Epithelial cell of proximal tubule (primary cell): ENCODE measurements at regions not wholly inside any gene's neighbourhood (a gene's known extent, or its start where the extent isn't known, plus 50 kb on each side); places are given as distances from the start of the nearest gene placed in this dataset.

Source experiments
- DNase-seq: peaks from one replicate; pipeline ENCODE4 v3.0.0-alpha.2; 2011; ENCODE audit warnings: low read depth
- H3K4me3 ChIP-seq: 2 replicates; pipeline ENCODE4 v1.5.1; 2011; ENCODE audit warnings: low read depth, mild to moderate bottlenecking, low read length
- TF ChIP-seq, protein P1 (sequence below): conservative IDR thresholded peaks from 2 replicates; pipeline ENCODE4 v1.5.1; 2012; ENCODE audit warnings: low read depth, mild to moderate bottlenecking, low read length

DNA sequence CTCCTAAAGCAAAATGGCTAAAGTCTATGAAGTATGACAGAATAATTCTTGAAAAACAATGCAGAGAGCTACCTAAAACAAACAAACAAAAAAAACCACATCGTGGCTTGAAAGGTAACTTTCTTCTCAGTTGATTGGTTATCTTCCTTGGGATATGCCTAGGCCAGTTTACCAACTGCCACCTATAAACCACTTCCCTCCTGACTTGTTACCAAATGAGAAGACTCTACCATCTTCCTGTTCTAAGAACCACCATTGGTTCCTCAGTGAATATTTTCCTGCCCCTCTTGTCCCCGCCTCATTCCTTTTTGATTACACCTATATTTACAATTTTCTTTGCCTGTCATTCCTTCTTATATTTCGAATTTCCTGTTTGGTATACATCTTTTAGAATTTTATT lies 336.6 kb downstream of the SIPA1L2 start:
- DNase-seq: no peak
- TF ChIP-seq, protein P1, sequence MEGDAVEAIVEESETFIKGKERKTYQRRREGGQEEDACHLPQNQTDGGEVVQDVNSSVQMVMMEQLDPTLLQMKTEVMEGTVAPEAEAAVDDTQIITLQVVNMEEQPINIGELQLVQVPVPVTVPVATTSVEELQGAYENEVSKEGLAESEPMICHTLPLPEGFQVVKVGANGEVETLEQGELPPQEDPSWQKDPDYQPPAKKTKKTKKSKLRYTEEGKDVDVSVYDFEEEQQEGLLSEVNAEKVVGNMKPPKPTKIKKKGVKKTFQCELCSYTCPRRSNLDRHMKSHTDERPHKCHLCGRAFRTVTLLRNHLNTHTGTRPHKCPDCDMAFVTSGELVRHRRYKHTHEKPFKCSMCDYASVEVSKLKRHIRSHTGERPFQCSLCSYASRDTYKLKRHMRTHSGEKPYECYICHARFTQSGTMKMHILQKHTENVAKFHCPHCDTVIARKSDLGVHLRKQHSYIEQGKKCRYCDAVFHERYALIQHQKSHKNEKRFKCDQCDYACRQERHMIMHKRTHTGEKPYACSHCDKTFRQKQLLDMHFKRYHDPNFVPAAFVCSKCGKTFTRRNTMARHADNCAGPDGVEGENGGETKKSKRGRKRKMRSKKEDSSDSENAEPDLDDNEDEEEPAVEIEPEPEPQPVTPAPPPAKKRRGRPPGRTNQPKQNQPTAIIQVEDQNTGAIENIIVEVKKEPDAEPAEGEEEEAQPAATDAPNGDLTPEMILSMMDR: no peak
- no peak overlapping the region for H3K4me3 ChIP-seq

DNA sequence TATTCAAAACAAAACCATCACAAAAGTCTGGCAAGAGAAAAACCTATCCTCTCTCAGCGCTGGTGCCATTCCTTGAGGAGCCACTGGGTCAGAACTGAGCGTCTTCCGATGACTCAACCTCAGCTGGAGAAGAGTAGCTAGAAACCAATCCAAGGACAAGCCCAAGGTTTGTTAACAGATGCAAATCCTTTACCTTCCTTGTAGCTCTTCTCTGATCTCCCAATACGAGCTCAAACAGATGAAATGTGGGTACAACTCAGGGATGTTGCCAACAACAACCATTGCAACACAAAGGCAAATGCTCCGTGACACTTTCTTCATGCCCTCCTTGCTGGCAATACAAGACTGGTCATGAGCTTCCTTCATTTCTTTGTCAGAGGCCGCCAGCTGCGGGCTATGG lies 337.1 kb downstream of the SIPA1L2 start:
- H3K4me3 ChIP-seq: no peak overlapping the region
- TF ChIP-seq, protein P1: no peak
- DNase-seq: no peak

DNA sequence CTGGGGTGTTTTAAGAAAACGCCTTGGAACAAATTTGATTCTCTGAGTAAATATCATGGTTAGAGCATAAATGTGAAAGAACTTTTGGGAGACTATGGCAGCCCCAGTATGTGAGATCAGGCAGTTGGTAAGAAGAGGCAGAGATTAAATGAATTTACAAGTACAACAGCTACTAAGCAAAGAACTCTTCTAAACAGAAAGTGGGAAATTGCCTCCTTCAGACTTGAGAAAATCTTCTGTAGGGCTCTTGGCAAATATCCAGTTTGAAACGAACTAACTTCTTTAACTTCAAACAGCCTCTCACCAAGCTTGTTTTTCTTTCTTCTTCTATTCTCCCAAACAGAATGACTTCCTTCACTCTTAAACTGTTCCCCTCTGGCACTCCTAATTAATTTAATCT lies 337.7 kb downstream of the SIPA1L2 start:
- no peak overlapping the region for H3K4me3 ChIP-seq
- TF ChIP-seq, protein P1: no peak
- DNase-seq: no peak

DNA sequence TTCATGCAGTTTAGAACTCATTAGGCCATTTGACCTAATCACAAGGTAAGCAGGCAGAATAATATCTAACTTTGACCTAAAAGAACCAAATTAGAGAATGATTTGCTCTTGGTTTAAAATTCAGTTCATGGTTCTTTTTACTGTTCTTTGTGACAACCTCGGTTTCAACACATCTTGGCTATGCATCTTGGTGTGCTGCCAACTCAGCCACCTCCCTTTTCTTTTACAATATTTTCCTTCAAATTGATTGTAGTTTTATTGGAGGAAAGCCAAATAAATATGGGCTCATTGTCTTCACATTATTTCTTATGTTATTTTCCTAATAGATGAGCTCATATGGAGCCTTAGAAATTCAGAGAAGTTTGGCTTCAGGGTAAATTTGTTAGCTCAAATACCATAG lies 338.3 kb downstream of the SIPA1L2 start:
- DNase-seq: no peak
- H3K4me3 ChIP-seq: no peak overlapping the region
- TF ChIP-seq, protein P1: no peak

DNA sequence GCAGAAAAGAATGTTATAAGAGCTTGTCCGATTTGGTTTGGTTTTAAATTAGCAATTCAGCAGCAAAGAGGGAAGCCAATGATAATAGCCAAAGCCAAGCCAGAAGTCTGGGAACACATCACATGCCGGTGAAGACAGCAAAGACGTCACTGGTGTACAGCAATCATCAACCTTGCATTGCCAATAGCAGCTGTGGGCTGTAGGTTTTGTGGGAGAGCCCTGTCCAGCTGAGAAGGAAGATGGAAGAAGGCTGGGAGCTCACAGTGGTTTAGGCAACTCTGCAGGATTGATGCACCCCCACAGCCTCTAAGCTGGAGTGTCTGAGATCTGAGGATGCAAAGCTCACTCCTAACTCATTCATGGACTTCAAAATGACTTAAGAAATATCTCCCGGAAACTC lies 338.7 kb downstream of the SIPA1L2 start:
- H3K4me3 ChIP-seq: no peak overlapping the region
- TF ChIP-seq, protein P1: no peak
- DNase-seq: no peak

DNA sequence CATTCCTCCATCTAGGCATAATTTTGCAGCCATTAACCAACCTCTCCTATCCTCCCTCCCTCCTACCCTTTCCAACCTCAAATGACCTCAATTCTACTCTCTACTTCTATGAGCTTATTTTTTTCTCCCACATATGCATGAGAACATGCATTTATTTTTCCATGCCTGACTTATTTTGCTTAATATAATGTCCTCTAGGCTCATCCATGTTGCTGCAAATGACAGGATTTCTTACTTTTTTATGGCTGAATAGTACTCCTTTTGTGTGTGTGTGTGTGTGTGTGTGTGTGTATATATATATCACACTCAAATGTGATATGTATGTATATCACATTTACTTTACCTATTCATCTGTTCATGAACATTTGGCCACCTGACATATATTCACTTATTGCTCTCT lies 339.4 kb downstream of the SIPA1L2 start:
- DNase-seq: no peak
- no peak overlapping the region for H3K4me3 ChIP-seq
- TF ChIP-seq, protein P1: no peak

DNA sequence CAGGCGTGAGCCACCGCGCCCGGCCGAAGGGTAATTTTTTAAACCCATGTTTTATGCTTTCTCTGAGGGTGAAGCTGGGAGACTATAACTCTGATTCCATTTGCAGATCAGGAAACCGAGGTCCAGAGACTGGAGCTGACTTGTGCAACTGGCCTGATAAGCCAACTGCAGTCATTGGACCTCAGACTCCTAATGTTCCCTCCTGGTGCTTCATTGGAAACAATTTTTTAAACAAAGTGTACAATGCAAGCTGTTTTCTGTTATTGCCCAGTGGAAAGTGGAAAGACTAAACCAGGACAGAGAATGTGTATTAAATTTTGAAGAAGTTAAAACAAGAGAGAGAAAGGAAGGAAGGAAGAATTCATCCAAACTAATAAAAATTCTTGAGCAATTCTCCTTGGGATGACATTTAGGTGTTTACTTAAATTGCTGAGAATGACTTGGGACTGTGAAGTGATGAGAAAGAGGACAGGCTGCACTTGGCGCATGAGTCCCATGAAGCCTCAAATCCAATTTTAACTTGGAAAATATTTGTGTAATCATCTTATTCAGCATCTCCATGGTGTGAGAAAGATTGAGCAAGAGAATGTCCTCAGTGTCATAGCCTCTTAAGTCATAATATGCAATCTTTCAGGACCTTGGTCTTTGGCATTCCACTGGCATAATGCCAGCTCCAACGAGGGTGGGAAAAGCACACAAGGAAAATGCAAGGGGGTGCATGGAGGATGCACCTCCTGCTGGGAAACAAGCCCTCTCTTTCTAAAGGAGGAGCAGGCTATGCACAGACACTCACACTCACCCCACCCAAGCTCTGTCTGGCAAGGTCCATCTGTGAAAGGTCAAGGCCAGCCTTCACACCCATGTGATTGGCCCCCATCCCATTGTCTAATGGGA lies 342.0 kb downstream of the SIPA1L2 start:
- DNase-seq: no peak
- TF ChIP-seq, protein P1: no peak
- no peak overlapping the region for H3K4me3 ChIP-seq
